Fibroblast of mammary gland (primary cell): ENCODE measurements at regions not wholly inside any gene's neighbourhood (a gene's known extent, or its start where the extent isn't known, plus 50 kb on each side); places are given as distances from the start of the nearest gene placed in this dataset.
"Not testable (repeated sequence)": the region's sequence is repeated elsewhere in the genome, so short reads cannot be mapped to it uniquely, and the experiment has no call there.

Source experiments
- DNase-seq: peaks from one replicate; pipeline ENCODE4 v3.0.0-alpha.2; 2010; ENCODE audit warnings: low read depth
- H3K4me3 ChIP-seq: 2 replicates; pipeline ENCODE4 v1.5.1; 2011; ENCODE audit warnings: low read depth, mild to moderate bottlenecking, low read length, moderate library complexity; ENCODE audit not compliant: control insufficient read depth
- TF ChIP-seq, protein P1 (sequence below): conservative IDR thresholded peaks from 2 replicates; pipeline ENCODE4 v1.5.1; 2011; ENCODE audit warnings: low read depth, low read length, inconsistent platforms; ENCODE audit not compliant: control insufficient read depth, insufficient read depth

DNA sequence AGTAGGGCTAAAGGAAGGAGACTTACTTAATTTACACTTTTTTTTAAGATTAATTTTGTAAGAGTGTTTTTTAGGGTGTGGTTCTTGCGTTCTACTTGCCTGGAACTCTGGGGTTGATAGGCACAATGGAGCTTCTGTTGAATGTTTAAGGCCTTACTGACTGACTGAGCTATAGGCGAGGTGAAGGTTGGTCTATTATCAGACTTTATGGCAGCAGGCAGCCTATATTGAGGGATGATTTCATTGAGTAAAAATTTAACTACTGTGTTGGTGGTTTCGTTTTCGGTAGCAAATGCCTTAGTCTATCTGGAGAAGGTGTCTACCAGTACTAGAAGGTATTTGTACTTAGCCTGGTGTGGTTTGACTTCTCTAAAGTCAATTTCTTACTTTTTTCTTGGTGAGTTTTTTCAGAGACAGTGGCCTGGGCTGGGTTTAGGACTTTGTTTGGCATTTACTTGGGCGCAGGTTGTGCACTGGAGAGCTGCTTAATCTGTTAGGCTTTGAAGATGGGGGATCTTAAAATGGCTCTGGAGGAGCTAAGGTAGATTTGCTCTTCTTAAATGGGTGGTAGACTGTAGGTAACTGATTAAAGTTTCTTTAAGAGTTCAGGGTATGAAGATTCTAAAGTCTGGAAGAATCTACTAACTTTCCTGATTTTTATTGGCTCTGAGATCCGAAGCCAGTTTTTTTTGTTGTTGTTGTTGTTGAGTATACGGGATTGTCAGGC, 164.5 kb upstream of the CCZ1B start:
- H3K4me3 ChIP-seq, DNase-seq: not testable (repeated sequence)

DNA sequence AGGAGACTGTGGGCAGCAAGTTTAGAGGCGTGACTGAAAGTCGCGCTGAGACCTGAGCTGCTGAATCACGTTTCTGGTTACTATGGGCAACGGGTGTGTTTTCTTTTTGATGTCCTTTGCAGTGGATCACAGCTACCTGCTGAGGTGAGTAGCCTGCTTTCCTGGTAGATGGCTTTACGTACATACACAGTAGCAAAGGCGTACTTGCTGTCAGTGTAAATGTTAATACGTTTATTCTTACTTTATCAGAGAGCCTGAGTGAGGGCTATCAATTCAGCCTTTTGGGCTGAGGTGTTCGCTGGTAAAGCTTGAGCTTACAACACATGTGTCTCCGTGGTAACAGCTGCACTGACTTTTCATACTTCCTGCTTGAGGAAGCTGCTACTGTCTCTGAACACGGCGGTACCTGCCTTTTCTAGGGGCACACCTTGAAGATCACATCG, 165.1 kb upstream of the CCZ1B start:
- not testable (repeated sequence) for DNase-seq, H3K4me3 ChIP-seq

DNA sequence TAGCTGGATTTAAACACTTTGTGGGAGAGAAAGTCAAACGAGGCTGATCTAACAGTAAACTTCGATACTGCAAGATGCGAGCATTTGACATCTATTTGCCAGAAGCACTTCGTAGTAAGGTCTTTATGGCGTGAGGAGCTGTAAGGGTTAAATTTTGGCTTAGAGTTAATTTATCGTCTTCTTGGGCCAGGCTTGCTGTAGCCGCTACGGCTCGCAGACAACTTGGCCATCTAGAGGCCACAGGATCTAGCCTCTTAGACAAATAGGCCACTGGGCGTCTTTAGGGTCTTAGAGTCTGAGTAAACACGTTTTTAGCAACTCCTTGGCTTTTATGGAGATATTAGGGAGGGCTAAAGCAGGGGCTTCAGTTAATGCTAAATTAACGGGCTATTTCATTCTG, 165.6 kb upstream of the CCZ1B start:
- not testable (repeated sequence) for H3K4me3 ChIP-seq, DNase-seq

DNA sequence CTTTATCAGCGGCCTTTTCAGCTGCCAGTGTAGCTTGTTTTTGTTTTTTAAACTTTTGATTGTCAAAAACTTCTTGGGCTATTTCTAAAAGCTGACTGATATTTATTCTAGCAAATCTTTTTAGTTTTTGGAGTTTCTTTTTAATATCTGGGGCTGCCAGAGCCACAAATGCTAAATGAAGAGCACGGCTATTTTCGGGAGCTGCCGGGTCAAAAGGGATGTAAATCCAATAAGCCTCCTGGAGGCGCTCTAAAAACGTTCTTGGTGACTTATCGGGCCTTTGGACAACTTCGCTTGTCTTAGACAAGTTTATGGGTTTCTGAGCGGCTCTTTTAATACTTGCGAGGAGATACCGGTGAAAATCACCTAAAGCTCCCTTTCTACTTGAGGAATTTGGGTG, 166.1 kb upstream of the CCZ1B start:
- H3K4me3 ChIP-seq, DNase-seq: not testable (repeated sequence)

DNA sequence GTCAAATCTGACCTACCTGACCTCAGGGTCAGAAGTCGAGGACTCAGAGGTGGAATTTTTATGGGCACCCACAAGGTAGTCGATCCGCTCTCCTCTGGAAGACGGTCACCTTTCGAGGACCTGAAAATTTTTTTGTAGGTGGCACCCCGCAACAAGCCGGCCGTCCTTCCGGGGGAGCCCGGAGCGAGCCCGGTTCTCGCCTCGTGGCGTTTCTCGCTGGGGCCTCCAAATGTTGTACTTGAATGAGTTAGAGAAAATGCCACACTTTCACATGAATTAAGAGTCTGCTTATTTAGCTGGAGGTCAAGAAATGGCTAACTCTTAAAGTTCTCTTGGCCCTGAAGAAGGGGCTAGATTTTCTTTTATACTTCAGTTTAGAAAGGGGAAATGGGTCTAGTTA, 169.0 kb upstream of the CCZ1B start:
- DNase-seq: not testable (repeated sequence)

DNA sequence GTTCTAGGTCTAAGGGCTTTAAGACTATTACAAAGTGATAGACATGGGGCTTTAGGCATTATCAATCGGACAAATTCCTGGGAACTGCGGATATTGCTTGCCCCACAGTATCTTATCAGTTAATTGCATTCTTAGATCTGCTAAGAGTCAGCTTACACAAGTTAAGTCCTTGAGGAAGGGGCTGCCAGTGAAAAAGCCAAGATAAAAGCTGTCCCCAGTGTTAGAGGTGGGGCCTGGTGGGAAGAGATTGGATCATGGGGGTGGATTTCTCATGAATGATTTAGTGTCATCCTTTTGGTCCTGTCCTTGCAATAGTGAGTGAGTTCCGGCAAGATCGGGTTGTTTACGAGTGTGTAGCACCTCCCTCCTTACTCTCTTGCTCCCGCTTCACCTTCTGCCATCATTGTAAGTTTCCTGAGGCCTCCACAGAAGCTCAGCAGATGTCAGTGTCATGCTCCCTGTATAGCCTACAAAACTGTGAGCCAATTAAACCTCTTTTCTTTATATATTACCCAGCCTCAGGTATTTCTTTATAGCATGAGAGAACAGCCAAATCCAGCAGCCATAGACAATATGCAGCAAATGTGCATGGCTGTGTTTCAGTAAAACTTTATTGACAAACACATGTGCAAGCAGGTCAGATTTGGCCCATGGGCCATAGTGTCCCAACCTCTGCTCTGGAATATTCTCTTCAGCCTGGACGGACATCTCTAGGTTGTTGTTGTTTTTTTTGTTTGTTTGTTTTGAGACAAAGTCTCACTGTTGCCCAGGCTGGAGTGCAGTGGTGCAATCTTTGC, 169.6 kb upstream of the CCZ1B start:
- not testable (repeated sequence) for DNase-seq

More for the DNA sequence above, 169.0 kb upstream of the CCZ1B start:
- H3K4me3 ChIP-seq: not testable (repeated sequence)

DNA sequence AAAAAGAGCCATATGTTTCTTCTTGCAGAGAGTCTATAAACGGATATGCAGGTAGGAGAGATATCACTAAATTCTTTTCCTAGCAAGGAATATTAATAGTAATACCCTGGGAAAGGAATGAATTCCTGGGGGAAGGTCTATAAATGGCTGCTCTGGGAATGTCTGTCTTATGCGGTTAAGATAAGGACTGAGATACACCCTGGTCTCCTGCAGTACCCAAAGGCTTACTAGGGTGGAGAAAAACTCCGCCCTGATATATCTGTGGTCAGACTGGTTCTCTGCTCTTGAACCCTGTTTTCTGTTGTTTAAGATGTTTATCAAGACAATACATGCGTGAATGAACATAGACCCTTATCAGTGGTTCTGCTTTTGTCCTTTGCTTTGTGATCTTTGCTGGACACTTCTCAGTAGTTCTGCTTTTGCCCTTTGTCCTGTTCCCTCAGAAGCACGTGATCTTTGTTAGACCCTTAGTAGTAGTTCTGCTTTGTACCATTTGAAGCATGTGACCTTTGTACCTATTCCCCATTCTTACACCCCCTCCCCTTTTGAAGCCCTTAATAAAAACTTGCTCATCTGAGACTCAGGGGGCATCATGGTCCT, 173.1 kb upstream of the CCZ1B start:
- H3K4me3 ChIP-seq, DNase-seq: not testable (repeated sequence)

More for the DNA sequence above, 169.6 kb upstream of the CCZ1B start:
- not testable (repeated sequence) for H3K4me3 ChIP-seq

DNA sequence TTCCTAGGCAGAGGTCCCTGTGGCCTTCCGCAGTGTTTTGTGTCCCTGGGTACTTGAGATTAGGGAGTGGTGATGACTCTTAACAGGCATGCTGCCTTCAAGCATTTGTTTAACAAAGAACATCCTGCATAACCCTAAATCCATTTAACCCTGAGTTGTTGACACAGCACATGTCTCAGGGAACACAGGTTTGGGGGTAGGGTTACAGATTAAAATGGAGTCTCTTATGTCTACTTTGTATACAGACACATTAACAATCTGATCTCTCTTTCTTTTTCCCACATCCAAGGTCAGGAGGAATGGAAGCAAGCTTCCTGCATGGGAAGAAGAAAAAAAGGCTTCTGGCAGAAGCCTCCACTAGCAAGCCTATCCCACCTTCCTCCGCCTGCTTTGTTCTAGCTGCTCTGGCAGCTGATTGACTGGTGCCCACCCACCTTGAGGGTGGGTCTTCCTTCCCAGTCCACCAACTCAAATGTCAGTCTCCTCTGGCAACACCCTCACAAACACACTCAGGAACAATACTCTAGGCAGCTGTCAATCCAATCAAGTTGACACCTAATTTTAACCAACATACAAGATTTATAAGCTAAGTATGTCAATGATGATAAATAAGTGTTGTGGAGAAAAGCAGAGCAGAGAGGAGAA, 176.5 kb upstream of the CCZ1B start:
- no peak overlapping the region for H3K4me3 ChIP-seq
- DNase-seq: no peak
- TF ChIP-seq, protein P1, sequence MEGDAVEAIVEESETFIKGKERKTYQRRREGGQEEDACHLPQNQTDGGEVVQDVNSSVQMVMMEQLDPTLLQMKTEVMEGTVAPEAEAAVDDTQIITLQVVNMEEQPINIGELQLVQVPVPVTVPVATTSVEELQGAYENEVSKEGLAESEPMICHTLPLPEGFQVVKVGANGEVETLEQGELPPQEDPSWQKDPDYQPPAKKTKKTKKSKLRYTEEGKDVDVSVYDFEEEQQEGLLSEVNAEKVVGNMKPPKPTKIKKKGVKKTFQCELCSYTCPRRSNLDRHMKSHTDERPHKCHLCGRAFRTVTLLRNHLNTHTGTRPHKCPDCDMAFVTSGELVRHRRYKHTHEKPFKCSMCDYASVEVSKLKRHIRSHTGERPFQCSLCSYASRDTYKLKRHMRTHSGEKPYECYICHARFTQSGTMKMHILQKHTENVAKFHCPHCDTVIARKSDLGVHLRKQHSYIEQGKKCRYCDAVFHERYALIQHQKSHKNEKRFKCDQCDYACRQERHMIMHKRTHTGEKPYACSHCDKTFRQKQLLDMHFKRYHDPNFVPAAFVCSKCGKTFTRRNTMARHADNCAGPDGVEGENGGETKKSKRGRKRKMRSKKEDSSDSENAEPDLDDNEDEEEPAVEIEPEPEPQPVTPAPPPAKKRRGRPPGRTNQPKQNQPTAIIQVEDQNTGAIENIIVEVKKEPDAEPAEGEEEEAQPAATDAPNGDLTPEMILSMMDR: no peak

DNA sequence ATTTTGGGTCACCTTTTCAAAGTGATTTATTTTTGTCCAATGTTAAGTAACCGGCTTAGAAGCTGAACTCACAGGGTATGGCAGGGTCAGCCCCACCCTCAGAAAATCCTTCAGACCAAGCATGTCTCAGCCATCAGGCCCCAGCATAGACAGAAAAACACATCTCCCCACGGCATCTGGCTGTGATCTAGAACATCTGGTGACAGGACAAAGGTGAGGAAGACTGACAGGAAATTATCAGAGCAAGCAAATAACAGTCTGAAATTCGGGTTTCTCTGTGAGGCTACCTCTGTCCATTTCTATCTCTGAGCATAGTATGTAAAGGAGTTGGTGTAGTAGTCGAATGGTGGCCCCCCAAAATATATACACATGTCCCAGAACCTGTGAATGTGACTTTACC, 177.0 kb upstream of the C1GALT1 start:
- H3K4me3 ChIP-seq: no peak overlapping the region
- TF ChIP-seq, protein P1: no peak
- no peak for DNase-seq

DNA sequence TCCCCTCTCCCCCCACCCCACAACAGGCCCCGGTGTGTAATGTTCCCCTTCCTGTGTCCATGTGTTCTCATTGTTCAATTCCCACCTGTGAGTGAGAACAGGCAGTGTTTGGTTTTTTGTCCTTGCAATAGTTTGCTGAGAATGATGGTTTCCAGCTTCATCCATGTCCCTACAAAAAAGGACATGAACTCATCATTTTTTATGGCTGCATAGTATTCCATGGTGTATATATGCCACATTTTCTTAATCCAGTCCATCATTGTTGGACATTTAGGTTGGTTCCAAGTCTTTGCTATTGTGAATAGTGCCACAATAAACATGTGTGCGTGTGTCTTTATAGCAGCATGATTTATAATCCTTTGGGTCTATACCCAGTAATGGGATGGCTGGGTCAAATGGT, 176.4 kb upstream of the C1GALT1 start:
- H3K4me3 ChIP-seq, DNase-seq: not testable (repeated sequence)

DNA sequence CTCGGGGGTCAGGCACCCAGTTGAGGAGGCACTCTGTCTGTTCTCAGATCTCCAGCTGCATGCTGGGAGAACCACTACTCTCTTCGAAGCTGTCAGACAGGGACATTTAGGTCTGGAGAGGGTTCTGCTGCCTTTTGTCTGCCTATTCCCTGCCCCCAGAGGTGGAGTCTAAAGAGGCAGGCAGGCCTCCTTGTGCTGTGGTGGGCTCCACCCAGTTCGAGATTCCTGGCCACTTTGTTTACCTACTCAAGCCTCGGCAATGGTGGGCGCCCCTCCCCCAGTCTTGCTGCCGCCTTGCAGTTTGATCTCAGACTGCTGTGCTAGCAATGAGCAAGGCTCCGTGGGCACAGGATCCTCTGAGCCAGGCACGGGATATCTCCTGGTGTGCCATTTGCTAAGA, 171.1 kb upstream of the C1GALT1 start:
- H3K4me3 ChIP-seq, DNase-seq: not testable (repeated sequence)

DNA sequence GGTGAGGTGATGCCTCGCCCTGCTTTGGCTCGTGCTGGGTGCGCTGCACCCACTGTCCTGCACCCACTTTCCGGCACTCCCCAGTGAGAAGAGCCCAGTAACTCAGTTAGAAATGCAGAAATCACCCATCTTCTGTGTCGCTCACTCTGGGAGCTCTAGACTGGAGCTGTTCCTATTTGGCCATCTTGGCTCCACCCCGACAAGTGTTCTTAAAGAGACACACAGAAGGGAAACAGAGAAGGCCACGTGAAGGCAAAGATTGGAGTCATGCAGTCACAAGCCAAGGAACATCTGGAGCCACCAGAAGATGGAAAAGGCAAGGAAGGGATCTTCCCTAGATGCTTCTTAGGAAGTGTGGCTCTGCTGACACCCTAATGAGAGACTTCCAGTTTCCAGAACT, 170.6 kb upstream of the C1GALT1 start:
- DNase-seq: not testable (repeated sequence)

More for the DNA sequence above, 170.6 kb upstream of the C1GALT1 start:
- not testable (repeated sequence) for H3K4me3 ChIP-seq
